GM10248 (cell line): ENCODE measurements at regions not wholly inside any gene's neighbourhood (a gene's known extent, or its start where the extent isn't known, plus 50 kb on each side); places are given as distances from the start of the nearest gene placed in this dataset.

Experiments
- CTCF ChIA-PET: fragments of 300-600 bp; sonication (Branson Sonifier 250); formaldehyde crosslinking; extraction: SDS; loops from one replicate; lab custom pipeline; 2021; ENCODE audit warnings: antibody characterized with exemption; lab: Yijun Ruan, JAX
- POLR2A ChIA-PET: fragments of 350-650 bp; sonication (Branson Sonifier 250); formaldehyde crosslinking; extraction: SDS; loops from one replicate; lab custom pipeline; 2020; ENCODE audit warnings: antibody characterized with exemption; lab: Yijun Ruan, JAX
- DNase-seq: peaks from one replicate; pipeline ENCODE4 v3.0.0; 2012; ENCODE audit errors: extremely low spot score
- TF ChIP-seq, protein P1 (sequence below): IDR thresholded peaks from 2 replicates; pipeline ENCODE4 v1.5.1; 2012; ENCODE audit warnings: mild to moderate bottlenecking, low read depth; ENCODE audit errors: extremely low read depth, missing control alignments, control extremely low read depth

DNA sequence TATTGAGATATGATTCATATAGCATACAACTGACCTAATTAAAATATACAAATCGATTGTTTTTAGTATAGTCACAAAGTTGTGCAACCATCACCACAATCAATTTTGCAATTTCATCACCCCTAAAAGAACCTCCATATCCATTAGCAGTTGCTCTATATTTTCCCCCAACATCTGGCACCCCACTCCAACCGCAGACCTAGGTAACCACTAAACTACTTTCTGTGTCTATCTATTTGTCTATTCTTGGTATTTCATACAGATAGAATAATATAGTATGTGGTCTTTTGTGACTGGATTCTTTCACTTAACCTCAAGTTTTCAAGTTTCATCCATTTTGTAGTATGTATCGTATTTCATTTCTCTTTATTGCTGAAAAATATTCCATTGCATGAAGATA, 126.0 kb upstream of the CRY1 start:
- no peak for DNase-seq
- ChIA-PET CTCF (no interaction called here), POLR2A (no interaction called here)

DNA sequence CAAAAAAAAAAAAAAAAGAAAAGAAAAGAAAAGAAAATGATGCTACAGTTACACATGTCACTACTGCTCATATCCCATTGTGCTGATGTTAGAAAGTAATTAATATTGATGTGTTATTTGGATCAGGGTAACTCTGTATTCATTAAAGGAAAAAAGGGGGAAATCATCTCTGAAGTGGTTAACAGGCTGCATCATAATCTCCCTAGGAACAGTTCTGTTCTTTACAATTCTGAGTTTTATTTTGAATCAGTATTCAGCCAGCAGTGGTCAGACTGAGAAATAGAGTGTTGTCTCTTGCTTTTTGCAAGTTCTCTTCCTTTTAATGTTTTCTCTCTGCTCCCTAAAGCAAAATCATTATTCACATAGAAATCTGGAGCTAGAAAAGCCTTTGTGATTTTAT, 128.6 kb upstream of the CRY1 start:
- TF ChIP-seq, protein P1, sequence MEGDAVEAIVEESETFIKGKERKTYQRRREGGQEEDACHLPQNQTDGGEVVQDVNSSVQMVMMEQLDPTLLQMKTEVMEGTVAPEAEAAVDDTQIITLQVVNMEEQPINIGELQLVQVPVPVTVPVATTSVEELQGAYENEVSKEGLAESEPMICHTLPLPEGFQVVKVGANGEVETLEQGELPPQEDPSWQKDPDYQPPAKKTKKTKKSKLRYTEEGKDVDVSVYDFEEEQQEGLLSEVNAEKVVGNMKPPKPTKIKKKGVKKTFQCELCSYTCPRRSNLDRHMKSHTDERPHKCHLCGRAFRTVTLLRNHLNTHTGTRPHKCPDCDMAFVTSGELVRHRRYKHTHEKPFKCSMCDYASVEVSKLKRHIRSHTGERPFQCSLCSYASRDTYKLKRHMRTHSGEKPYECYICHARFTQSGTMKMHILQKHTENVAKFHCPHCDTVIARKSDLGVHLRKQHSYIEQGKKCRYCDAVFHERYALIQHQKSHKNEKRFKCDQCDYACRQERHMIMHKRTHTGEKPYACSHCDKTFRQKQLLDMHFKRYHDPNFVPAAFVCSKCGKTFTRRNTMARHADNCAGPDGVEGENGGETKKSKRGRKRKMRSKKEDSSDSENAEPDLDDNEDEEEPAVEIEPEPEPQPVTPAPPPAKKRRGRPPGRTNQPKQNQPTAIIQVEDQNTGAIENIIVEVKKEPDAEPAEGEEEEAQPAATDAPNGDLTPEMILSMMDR, result no peak
- ChIA-PET CTCF (interaction anchor here (2.0 kb wide), 1 partner anchor 10 kb away, joined by 7 read pairs; no protein-coding TSS in a partner anchor), POLR2A (interaction anchor here (0.7 kb wide), 1 partner anchor 397 kb away, joined by 3 read pairs; no protein-coding TSS in a partner anchor)

More for the DNA sequence above, 126.0 kb upstream of the CRY1 start:
- TF ChIP-seq, protein P1, result no peak

DNA sequence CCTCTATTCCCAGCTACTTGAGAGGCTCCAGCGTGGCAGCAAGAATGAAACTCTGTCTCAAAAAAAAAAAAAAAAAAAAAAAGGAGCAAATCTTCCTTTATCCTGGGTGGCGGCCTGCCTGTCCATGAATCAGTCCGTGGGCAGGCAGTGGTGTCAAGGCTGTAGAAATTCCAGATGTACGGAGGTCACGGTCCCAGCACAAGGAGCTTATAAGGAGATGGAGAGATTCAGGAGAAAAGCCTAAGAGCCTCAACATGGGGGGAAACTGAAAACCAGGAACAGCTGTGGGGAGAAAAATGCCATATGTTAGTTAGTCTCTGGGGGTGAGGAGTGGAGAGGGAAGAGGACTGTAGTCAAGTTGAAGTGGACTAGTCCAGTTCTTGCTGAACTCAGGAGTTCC, 130.5 kb upstream of the CRY1 start:
- TF ChIP-seq, protein P1, result no peak
- CTCF ChIA-PET, result interaction anchor here (2.0 kb wide), 1 partner anchor 8 kb away, joined by 7 read pairs; no protein-coding TSS in a partner anchor
- no peak for DNase-seq
- POLR2A ChIA-PET, result no interaction called here

More for the DNA sequence above, 128.6 kb upstream of the CRY1 start:
- no peak for DNase-seq

DNA sequence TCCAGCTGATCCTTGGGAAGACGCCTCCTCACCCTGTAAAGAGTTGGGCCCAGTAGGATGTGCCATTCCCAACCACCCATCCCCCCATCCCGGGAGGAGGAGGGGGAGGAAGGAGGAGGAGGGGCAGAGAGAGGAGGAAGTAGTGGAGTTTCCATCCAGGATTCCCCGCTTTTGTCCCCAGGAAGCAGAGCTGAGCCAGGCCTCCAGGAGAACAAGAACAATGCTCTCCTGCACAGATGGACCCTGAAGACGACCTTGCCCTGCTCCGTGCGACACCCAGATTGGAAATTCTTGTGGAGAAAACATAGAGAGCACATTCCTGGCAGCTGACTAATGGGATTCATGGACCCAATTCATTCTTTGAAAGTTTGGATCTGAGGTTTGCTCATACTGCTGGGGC, 132.3 kb upstream of the CRY1 start:
- ChIA-PET POLR2A (no interaction called here), CTCF (interaction anchor here (1.3 to 2.8 kb wide), 2 partner anchors 10 to 18 kb away, joined by 3 to 9 read pairs; no protein-coding TSS in a partner anchor)
- no peak for DNase-seq
- TF ChIP-seq, protein P1, result no peak

DNA sequence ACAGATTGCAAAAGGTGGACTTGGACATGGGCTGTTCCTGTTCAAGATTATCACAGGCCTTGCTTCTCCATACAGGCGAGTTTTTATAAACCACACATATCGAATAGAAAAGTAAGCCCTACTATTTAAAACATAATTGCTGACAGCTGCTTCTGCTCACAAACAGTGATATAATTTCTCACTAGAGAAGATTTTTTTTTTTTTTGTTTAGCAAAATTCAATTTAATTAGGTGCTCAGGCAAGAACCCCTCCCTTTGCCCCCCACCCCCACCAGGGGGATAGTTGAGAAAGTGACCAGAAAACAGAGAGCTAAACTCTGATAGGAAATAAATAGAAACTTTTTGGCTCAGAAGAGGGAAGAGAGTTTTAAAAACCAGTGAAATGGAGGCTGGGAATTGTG, 132.8 kb upstream of the CRY1 start:
- CTCF ChIA-PET, result interaction anchor here (1.3 to 2.8 kb wide), 2 partner anchors 10 to 17 kb away, joined by 3 to 9 read pairs; no protein-coding TSS in a partner anchor
- TF ChIP-seq, protein P1, result no peak
- DNase-seq, result no peak
- POLR2A ChIA-PET, result no interaction called here

DNA sequence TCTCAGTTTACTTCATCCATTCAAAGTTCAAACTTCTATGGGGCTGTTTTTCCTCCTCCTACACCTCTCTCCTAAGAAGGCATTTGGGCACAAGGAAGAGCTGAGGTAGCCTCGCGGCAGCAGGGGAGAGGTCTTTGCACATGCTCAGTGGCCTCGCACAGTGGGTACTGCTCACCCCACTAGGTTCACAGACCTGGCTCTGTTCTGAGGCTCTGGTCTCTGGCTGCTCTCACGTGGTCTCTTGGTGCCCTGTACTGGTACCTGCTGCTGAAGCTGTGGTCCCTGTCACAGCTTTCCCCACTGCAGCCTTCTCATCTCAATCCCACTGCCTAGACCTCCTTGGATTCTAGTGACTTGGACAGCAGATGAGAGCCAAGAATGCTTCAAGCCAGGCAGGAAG, 134.7 kb upstream of the CRY1 start:
- ChIA-PET CTCF (interaction anchor here (2.8 kb wide), 1 partner anchor 8 kb away, joined by 9 read pairs; no protein-coding TSS in a partner anchor), POLR2A (no interaction called here)
- no peak for DNase-seq
- TF ChIP-seq, protein P1, result no peak
